ENCODE measurements at regions not wholly inside any gene's neighbourhood (a gene's known extent, or its start where the extent isn't known, plus 50 kb on each side); places are given as distances from the start of the nearest gene placed in this dataset.

- TF ChIP-seq CTCF (IDR thresholded peaks at IDR 0.05; ENCODE audit: low read depth, low read length, poor library complexity, severe bottlenecking) (no peak), EZH2phosphoT487 (IDR thresholded peaks at IDR 0.05; ENCODE audit: borderline replicate concordance, low read length) (no peak)
Measured at GRCh38 chr13:40390401-40390916, 276.0 kb downstream of the FOXO1 start.
